ENCODE measurements at regions not wholly inside any gene's neighbourhood (a gene's known extent, or its start where the extent isn't known, plus 50 kb on each side); places are given as distances from the start of the nearest gene placed in this dataset.

DNA sequence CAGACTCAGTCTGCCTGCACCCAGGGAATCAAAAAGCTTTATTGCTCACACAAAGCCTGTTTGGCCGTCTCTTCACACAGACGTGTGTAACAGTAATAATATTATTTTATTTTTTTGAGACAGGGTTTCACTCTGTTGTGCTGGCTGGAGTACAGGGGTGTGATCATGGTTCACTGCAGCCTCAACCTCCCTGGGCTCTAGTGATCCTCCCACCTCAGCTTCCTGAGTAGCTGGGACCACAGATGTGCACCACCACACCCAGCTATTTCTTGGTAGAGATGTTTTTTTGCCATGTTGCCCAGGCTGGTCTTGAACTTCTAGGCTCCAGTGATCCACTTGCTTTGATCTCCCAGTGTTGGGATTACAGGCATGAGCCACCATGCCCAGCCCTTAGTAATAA lies 88.4 kb upstream of the DCD start:
- H3K4me3 ChIP-seq (ENCODE audit: low read depth, low read length) = no peak overlapping the region
- no peak for DNase-seq (ENCODE audit: low read depth)
- TF ChIP-seq, protein P1, sequence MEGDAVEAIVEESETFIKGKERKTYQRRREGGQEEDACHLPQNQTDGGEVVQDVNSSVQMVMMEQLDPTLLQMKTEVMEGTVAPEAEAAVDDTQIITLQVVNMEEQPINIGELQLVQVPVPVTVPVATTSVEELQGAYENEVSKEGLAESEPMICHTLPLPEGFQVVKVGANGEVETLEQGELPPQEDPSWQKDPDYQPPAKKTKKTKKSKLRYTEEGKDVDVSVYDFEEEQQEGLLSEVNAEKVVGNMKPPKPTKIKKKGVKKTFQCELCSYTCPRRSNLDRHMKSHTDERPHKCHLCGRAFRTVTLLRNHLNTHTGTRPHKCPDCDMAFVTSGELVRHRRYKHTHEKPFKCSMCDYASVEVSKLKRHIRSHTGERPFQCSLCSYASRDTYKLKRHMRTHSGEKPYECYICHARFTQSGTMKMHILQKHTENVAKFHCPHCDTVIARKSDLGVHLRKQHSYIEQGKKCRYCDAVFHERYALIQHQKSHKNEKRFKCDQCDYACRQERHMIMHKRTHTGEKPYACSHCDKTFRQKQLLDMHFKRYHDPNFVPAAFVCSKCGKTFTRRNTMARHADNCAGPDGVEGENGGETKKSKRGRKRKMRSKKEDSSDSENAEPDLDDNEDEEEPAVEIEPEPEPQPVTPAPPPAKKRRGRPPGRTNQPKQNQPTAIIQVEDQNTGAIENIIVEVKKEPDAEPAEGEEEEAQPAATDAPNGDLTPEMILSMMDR (IDR thresholded peaks at IDR 0.05; ENCODE audit: low read depth, low read length, missing control alignments) = no peak

- no peak for DNase-seq (ENCODE audit: low read depth)
- TF ChIP-seq, protein P1 (IDR thresholded peaks at IDR 0.05; ENCODE audit: low read depth, low read length, missing control alignments) = no peak
Observed at GRCh38 chr12:54734196-54734950, 86.2 kb upstream of the DCD start.

DNA sequence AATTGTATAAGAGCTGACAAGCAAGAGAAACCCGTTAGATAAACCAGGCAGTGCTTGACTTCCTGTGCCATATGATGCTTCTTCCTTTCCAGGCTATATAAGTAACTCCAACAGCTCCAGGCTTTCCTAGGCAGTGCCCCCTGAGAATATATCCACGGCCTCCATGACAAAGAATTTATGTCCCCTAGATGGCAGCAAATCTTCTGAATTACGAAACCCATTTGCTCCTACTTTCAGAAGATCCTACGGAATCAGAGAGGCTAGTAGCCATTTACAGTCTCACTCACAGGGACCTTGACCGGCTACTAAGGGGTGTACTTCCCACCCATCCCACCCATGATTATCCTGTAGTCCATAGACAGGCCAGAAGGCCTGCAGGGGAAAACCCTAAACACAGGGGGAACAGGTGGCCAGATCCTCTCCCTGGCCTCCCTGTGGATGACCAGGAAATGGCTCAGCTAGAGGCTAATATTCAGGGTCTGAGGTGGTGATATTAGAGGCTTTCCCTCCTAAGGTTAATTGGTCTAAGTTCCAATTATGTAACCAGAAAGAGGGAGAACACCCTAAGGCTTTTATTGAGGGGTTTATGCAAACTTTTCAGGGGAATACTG lies 77.2 kb upstream of the DCD start:
- TF ChIP-seq, protein P1 (IDR thresholded peaks at IDR 0.05; ENCODE audit: low read depth, low read length, missing control alignments) = peak; percentile 17
- no peak overlapping the region for H3K4me3 ChIP-seq (ENCODE audit: low read depth, low read length)
- no peak for DNase-seq (ENCODE audit: low read depth)

More at GRCh38 chr12:54734196-54734950, 86.2 kb upstream of the DCD start:
- H3K4me3 ChIP-seq (ENCODE audit: low read depth, low read length) = no peak overlapping the region

GRCh38 chr12:54723379-54724256 lies 75.5 kb upstream of the DCD start:
- no peak overlapping the region for H3K4me3 ChIP-seq (ENCODE audit: low read depth, low read length)
- TF ChIP-seq, protein P1 (IDR thresholded peaks at IDR 0.05; ENCODE audit: low read depth, low read length, missing control alignments) = peak; percentile 74
- DNase-seq (ENCODE audit: low read depth) = no peak

GRCh38 chr12:54721312-54721711 lies 73.1 kb upstream of the DCD start:
- no peak for DNase-seq (ENCODE audit: low read depth)
- H3K4me3 ChIP-seq (ENCODE audit: low read depth, low read length) = no peak overlapping the region
- TF ChIP-seq, protein P1 (IDR thresholded peaks at IDR 0.05; ENCODE audit: low read depth, low read length, missing control alignments) = no peak

GRCh38 chr12:54719691-54720090 lies 71.5 kb upstream of the DCD start:
- H3K4me3 ChIP-seq (ENCODE audit: low read depth, low read length) = no peak overlapping the region
- DNase-seq (ENCODE audit: low read depth) = no peak
- TF ChIP-seq, protein P1 (IDR thresholded peaks at IDR 0.05; ENCODE audit: low read depth, low read length, missing control alignments) = no peak

Measured in GM12864 (cell line).